ENCODE measurements at regions not wholly inside any gene's neighbourhood (a gene's known extent, or its start where the extent isn't known, plus 50 kb on each side); places are given as distances from the start of the nearest gene placed in this dataset.

DNA sequence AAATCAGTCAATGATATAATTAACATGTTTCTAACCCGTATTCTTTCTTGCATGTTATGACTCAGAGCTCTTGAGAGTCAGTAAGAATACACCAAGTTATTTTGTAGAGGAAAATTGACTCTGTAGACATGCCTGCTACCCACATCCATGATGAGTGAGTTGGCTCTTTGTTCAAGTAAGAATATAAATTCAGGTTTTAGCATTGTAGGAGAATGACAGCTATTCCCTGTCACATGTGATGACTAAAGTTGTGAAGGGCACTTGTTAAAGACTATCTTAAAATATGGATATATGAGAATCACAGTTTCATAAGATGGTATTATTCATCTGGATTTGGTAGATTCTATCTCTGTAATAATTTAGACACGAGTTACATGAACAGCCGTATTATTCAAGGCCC, 209.1 kb downstream of the CCDC59 start:
- DNase-seq: no peak

DNA sequence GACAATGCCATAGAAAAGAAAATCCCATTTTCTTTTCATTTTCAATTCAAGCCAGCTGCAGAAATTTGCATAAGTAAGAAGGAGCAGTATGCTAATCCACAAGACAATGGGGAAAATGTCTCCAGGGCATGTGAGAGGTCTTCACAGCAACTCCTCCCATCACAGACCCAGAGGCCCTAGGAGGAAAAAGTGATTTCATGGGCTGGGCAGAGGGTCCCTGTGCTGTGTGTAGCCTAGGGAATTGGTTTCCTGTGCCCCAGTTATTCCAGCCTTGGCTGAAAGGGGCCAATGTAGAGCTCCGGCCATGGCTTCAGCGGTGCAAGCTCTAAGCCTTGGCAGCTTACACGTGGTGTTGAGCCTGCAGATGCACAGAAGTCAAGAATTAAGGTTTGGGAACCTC, 211.4 kb downstream of the CCDC59 start:
- no peak for DNase-seq

DNA sequence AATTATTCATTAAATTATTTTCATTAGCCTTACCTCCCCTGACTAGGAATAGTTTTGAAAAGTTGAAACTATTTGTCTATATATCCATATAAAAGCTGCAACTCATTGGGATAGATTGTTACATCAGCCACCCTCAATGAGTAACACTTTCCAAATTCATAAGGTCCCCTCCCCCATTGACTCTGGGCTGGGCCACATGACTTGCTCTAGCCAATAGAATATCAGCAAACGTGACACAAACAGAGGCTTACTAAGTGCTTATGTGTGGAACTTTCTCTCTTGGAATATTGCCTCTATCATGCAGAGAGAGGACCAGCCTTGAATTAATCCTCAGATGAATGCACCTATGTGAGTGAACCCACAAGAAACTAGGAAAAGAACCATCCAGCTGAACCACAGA, 213.7 kb downstream of the CCDC59 start:
- no peak for DNase-seq

DNA sequence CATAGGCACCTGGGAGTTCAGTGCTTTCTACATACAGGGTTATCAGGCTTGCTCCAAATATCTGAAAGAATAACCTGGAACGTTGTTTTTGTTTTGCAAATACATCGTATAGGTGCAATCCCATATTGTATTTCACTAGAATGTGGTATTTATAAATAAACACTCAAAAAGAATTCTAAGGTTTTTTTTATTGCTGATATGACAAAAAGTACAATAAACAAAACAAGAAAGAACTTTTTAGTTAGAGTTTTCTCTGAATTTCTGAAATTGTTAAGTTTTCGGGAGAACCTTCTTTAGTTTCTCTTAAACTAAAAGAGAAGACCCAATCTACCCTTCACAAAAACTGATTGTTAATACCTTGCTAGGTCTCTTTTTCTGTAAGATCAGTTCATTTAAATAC, 225.8 kb downstream of the CCDC59 start:
- no peak for DNase-seq

DNA sequence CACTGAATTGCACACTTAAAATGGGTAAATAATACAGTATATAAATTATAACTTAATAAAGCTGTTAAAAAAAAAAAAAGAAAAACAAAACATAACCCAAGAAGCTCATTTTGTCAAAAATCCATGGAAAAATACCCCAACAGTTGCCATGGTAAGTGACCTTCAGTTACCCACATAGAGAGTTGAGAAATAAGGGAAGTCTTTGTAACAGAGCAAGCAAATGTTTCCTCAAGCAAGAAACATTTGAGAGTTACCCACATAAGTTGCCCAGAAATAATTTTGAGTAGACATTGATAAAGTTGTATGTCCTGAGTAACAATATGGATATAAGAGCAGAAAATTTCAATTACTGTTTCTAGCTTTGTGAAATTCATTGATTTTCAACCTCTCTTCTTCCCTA, 227.4 kb downstream of the CCDC59 start:
- no peak for DNase-seq

DNA sequence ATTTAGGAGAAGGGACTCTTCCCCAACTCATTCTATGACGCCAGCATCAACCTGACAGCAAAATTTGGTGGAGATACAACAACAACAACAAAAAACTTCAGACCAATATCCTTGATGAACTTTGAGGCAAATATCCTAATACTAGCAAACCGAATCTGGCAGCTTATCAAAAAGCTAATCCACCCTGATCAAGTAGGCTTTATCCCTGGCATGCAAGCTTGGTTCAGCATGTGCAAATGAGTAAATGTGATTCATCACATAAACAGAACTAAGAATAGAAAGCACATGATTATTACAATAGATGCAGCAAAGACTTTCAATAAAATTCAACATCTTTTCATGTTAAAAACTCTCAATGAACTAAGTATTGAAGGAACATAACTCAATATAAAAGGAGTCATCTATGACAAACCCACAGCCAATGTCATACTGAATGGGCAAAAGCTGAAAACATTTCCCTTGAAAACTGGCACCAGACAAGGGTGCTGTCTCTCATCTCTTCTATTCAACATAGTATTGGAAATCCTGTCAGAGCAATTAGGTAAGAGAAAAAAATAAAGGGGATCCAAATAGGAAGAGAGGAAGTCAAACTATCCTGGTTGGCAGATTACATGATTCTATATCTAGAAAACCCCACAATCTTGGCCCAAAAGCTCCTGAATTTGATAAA, 233.3 kb downstream of the CCDC59 start:
- no peak for DNase-seq

DNA sequence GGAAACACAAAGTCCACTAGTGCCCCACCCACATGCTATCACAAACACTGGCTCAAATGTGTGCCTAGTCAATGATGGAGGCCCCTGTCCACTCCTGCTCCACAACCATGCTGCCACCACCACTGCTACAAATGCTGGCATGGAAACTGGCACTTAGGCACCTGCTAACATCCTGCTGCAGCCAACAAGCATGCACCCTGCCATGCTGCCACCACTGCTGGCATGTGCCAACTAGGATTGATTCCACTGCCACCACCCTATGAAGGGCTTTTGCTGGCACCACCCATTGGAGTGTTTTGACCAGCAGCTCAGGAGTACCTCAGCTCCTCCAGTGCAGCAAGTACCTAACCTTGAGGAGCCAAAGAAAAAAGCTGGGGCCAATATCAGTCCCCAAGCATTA, 236.6 kb downstream of the CCDC59 start:
- no peak for DNase-seq

DNA sequence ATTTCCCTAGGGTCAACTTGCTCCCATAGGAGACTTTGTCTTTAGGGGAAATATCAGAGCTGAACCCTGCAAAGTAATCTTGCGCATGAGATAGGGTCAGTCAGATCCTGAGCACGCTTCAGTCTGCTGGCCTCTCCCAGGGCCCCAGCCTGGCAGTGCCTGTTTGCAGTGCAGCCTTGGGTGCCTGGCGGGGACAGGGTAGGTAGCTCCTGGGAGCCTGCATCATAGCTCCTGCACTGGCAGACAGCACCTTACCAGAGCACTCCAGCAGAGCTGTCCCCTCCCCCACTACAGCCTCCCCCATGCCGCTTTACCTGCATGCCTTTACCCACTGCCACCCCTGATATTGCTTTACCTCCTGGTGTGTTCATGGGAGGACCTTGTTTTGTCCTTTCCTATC, 237.3 kb downstream of the CCDC59 start:
- DNase-seq: no peak

DNA sequence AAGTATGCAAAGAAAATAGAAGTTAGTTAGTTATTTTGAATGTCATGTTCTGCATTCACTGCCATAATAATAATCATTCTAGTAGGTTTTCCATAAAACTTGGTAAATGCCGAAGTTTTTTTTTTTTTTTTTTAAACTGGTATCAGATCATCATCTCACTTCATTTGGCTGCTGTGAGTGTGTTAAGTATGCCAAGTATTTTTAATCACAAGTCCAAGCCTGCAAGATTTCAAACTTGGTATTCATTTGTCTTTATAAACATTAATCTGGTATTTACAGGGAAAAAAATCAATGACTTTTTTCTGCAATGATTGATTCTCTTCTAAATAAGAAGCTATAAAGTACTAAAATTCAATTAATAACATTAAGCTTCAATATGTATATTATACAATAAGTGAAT, 248.9 kb downstream of the CCDC59 start:
- DNase-seq: no peak

DNA sequence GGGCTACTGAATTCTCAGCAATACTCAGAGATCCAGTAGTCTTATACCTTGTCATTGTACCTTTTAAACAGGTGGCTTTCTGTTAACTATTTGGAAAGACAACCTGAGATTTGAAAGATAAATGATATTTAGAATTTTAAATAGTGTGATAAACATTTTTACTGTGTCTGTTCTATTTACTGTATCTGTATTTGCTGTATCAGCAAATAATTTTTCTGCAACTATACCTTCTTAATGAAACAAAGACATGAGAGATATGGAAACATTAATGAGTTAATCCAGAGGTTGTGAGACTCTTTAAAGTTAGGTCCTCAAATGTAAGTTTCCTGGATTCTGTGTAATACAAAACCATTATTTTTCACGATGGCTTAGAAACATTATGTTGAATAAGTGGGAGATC, 249.6 kb downstream of the CCDC59 start:
- DNase-seq: no peak

DNA sequence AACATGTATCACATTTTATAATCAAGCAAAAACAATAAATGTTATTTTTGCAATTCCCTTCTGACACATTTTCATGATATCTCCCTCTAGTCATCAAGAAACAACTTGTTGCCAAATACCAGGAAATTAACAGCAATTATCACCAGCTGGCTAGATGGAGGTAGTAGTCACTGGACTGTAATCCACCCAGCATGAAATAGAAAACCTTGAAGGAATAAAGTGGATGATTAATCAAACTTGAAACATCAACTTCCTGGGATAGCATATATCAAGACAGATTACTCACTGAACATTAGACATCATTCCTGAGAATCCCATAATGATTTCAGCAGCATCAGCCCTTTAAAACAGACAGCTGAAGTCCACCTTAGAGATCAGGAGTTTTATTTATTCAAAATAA, 259.0 kb downstream of the CCDC59 start:
- DNase-seq: no peak

DNA sequence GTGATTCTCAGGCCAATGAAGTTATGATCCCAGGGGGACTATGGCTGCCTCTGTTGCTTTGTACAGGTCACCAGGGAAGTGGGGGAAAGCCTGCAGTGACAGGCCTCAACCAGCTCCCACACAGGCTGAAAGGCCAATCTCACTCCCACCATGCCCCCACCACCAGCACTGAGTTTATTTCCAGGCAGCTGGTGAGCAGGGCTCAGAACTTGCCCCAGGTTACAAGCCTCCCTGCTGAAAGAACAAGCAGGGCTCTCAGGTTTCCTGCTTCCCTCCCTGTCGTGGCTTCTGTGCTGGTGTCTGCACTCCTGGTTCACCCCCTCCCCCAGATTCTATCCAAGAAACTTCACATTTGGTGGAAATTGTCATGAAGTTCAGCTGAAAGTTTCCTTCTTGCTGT, 260.3 kb downstream of the CCDC59 start:
- DNase-seq: no peak

DNA sequence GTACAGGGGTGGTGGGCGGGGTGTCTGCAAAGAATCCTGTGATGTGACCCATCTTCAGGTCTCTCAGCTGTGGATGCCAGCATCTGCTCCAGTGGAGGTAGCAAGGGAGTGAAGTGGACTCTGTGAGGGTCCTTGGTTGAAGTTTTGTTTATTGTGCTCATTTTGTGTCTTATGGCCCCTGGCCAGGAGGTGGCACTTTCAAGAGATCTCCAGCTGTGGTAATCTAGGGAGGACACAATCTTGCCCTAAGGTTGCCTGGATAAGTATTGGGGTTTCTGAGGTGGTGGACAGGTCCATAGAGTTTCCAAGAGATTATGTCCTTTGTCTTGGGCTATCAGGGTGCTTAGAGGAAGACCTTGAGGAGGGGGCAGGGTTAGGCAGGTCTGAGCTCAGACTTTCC, 260.7 kb downstream of the CCDC59 start:
- DNase-seq: no peak

DNA sequence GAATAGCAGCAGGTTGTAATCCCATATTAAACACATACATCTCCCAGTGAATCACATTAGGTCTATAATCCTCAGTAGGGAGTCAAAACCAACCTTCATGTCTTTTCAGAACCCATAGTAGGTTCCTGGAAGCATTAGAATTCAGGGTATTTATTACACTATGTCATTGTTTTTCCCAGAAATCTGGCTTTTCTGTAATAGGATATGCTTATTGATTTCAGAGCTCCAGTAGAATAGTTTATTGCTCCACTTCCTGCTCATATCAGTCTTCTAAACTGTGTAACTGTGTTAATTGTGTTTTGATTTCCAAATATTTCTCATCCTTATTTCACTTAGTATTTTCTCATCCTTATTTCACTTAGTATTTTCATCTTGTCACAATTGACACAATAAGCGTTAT, 268.0 kb downstream of the CCDC59 start:
- no peak for DNase-seq

DNA sequence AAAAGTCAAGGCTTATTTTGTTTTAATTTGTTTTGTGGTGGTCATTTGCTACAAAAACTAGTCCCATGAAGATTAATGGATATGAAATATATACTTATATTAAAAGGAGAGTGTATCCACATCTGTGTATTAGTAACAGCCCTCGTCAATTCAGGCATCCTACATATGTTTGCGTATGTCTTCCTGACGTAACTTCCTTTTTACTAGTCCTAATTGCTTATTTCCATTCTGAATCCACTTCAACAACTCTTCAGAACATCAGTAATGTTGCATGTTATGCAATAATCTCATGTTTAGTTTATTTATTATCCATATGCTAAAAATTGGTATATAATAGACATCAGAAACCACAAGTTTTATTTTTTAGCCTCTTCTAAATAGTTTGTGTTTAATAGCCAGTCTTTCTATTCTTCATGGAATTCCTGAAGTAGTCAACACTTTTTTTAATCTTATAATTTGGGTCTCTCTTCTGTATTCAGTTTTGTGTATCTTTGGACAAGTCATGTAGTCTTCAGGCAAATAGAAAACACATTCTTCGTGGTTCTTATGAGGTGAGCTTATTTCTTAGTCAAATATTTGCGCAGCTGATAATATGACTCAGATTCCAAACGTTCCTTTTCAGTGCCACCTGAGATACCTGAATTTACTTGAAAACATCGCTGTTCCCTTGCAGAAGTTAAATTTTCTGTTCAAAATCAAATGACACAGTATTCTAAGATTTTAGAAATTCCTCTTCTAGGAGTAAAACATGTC, 268.6 kb downstream of the CCDC59 start:
- no peak for DNase-seq

DNA sequence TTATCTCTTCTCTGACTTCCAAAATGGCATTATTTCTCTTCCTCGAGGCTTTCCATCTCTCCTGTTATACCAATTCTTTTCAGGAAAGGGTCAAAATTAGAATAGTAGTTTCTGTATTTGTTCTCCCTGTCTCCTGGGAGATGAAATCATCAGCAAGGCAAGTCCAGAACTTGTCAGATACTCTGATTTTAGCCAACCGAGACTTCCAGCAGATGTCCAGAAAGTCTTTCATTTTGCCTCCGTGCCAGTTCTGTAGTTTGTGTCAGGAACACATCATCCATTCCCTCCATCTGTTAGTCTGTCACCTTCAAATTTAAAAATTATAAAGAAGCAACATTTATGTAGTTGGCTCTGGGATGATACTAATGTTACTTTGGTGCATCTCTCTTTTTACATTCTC, 275.7 kb downstream of the CCDC59 start:
- no peak for DNase-seq

DNA sequence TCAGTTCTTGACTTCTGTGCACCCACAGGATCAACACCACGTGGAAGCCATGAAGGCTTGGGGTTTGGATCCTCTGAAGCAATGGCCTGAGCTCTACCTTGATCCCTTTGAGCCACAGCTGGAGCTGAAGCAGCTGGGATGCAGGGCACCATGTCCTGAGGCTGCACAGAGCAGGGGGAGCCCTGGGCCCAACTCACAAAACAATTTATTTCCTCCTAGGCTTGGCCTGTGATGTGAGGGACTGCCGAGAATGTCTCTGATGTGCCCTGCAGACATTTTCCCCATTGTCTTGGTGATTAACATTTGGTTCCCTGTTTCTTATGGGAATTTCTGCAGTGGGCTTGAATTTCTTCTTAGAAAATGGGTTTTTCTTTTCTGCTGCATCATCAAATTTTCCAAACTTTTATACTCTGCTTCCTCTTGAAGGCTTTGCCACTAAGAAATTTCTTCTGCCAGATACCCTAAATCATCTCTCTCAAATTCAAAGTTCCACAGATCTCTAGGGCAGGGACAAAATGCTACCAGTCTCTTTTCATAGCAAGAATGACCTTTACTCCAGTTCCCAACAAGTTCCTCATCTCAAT, 288.2 kb downstream of the CCDC59 start:
- DNase-seq: no peak

DNA sequence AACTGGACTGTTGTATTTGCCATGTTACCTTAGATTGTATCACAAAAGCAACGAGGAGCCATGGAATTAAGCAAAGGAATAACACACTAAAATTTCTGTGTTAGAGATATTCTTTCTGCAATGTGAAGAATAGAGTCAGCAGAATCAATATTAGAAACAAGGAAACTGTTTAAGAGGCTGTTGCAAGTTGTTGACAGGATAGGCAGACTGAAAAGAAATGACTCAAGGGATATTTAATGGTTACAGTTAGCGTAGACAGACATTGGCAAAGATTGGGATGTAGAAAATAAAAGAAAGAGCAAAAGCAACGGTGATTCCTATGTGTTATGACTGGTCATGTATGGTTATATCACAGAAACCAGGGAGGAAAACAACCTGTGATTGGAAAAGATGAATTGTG, 299.0 kb upstream of the PPFIA2 start:
- DNase-seq: no peak

DNA sequence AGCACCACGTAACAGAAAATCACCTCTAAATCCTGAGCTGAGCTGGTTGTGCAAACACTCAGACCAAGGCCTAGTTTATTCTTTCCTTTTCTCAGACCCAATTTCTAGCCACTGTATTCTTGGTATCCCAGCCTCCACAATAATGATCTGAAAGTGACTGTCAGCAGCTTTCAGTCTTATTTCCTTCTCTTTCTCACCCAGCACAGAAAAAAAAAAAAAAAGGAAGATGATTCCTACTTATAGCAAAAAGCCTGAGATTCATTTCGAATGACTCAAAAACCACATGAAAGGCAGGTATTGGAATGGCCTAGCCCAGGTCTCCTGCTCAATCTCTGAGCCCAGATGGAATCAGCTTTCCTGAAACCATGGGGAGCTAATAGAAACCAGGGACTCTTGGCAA, 298.6 kb upstream of the PPFIA2 start:
- no peak for DNase-seq

DNA sequence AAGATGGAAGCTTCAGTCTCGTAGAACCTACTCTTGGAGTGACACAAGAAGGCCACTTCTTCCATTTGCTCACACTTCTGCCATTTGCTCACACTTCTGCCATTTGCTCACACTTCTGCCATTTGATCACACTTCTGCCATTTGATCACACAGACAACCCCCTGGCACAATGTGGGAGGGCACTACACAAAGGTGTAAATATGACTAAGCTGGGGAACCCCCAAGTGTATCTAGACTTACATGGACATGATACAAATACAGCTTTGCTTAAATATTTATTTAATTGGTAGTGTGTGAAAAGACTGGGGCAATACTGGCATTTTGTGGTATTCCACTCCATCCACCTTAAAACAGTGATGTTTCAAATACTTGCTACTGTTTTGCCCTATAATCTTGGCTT, 296.2 kb upstream of the PPFIA2 start:
- DNase-seq: no peak

DNA sequence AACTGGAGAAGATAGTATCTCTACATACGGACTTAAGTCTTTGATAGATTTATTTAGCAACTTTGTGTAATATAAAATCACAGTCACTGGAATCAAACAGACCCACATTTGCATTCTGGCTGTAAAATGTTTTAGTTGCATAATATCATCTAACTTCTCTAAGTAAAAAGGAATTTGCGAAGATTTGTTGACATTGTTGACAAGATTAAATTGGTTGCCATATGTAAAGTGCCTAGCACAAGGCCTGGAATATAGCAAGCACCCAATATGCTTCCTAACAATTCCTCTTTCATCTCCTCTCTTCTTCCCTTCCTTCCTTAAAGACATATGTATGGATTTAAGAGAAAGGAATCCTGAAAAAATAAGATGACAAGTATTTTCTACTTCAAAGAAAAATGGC, 295.4 kb upstream of the PPFIA2 start:
- no peak for DNase-seq

DNA sequence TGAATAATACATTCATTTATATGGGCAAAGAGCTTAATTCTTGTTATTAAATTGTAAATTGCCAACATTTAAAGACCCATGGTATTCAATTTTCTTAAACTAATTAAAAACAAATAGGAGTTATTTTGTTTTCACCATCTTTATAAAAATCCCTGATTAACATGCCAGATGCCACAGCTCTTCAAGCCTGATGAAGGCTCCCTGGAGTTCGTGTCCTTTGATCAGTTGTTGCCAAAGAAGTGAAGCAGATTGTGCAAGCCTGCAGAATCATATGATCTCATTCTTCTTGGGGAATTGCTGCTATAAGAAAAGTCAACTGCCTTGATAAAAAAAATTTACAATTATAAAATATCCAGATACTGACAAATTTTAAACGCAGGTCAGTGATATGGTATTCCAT, 288.3 kb upstream of the PPFIA2 start:
- no peak for DNase-seq

DNA sequence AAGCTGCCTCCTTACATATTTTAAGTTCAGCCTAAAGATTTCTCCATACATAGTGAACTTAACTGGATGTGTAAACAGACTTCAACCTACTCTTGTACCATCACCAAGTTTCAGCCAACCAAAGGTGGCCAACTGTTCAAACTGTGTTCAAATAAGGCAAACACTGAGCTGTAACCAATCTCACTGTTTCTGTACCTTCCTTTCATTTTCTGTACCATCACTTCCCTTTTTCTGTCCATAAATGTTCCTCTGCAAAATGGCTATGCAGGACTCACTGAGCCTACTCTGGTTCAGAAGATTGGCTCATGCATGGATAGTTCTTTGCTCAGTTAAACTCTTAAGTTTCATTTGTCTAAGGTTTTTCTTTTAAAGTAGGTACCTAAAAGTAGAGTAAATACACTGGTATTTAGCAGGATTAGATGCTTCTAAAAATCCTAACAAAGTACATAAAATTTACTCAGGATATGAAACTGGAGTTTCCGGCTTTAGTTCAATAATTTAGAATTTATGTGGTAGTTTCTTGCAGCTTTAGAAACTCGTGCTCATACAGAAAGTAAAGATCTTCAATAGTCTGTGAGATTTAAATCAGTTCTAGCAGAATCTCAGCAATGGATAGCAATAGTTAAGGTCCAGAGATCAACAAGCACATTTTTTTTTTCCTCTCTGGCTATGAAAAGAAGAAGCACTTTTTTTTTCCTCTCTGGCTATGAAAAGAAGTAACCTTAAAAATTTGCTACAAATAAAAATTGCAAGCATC, 282.0 kb upstream of the PPFIA2 start:
- no peak for DNase-seq

DNA sequence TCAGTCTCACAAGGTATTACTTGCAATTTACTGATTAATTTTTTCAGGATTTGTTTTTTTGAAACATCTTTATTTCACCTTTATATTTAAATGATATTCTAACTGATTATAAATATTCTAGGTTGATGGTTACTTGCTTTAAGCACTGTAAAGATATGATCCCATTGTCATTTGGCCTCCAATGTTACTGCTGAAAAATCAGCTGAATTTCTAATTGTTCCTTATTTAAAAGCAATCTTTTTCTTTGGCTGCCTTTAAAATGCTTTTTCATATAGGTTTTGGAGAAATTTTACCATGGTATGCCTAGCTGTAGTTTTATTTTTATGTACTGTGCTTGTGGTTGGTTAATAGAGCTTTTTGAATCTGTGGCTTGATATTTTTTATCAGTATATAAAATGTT, 275.6 kb upstream of the PPFIA2 start:
- no peak for DNase-seq

All from CD4-positive, alpha-beta T cell treated with Interferon gamma for 1 hour (primary cell).